ENCODE measurements at regions not wholly inside any gene's neighbourhood (a gene's known extent, or its start where the extent isn't known, plus 50 kb on each side); places are given as distances from the start of the nearest gene placed in this dataset.

DNA sequence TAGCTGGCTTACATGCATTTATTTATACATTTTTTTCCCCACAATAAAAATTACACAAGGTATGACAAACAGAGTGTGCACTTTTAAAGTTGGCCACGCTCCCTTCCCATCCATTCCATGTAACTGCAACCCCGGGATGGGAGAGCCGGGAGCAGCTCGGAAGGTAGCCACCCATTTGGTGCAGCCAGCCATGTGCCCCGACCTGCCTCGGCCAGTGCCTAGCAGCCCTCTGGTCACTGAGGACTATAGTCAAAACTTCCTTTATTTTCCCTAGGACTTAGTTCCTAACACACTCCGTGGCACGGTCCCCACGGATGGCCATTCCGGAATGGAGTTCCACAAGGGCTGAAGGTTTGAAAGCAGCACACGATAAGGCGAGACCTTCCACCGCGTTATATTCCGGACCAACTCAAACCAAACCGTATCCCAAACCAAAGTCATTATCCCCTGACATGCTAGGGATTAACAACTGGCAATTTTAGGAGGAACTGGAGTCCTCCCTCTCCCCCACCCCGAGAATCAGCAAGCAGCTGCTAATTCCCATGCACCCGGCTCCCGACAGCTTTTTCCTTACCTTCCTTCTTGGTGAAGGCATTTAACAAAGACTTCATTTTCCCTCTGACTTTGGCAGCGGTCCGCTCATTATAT, 426.4 kb downstream of the SHANK2 start:
- ChIA-PET CTCF (no interaction called here), POLR2A (no interaction called here)

- ChIA-PET CTCF (no interaction called here), POLR2A (interaction anchor here (0.6 kb wide), 1 partner anchor 198 kb away, joined by 9 read pairs; no protein-coding TSS in a partner anchor)
Measured at GRCh38 chr11:70826541-70827335, 425.6 kb downstream of the SHANK2 start.

DNA sequence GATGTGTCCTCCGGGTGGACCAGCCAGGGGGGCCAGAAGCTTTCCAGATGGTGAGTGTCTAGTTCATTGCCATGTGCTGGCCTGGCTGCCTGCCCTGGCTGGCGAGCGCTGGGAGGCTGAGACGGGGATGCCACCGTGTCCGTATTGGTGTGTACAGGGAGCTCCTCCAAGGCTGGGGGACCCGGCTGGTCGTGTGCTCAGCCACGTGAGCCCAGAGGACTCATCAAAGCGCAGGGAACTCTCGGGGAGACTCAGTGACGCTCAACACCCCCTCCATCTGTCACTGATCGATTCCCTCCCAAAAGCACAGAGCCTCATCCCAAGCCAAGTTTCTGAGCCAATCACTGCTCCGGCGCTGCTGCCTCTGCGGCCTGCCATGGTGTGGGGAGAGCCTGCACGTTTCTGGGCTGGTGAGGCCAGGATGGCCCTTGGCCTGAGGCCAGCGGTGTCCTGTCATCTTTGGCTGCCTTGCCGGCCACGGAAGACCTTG, 423.7 kb downstream of the SHANK2 start:
- POLR2A ChIA-PET = no interaction called here
- CTCF ChIA-PET = no interaction called here

DNA sequence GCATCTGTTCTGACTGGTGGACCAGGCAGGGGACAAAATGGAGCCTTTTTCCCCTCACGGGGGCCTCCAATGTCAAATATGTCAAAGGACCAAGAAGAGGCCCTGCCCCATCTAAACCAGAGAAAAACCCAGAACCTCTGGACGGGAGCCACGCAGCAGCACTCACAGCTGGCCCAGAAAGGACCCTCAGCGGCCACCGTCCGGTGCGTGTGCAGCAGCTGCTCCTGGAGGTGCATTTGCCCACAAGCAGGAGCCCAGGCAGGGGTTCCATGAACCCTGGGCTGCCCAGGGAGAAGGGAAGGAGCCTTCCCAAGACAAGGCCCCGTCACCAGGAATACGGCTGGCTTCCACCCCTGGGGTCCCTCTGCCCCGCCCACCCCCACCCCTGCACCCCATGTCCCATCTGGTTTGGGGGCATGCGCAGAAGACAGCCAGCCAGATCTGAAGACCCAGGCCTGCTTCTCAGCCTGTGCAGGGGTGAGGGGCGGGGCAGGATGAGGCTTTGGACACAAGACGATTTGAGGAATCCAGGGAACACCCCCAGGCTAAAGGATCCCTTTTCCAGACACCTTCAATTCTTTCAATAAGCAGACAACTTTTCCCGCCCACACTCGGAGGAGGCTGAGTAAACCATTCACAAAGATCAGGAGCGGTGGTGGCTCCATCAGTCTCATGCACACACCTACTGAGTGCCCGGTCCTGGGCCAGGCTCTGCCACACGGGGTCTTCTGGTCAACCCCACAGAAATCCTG, 423.1 kb downstream of the SHANK2 start:
- CTCF ChIA-PET = no interaction called here
- POLR2A ChIA-PET = no interaction called here

DNA sequence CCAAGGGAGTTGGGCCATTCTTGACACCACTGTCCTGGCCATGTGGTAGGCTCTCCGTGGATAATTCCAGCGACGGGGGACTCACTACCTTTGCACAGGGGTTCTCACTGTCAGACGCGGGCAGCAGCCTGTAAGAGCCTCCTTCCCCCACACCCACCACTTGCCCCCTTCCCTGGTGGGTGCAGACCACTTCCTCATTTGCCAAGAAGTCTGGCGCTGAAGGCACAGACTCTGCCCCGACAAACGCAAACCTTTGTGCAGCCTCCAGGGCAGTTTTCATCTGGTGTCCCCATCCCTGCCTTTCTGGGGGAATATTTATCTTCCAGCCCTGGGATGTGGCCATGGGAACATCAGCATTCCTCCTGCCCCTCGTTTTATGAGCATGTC, 422.5 kb downstream of the SHANK2 start:
- ChIA-PET CTCF (no interaction called here), POLR2A (no interaction called here)

- CTCF ChIA-PET = no interaction called here
- POLR2A ChIA-PET = no interaction called here
Measured at GRCh38 chr11:70833011-70833410, 419.4 kb downstream of the SHANK2 start.

DNA sequence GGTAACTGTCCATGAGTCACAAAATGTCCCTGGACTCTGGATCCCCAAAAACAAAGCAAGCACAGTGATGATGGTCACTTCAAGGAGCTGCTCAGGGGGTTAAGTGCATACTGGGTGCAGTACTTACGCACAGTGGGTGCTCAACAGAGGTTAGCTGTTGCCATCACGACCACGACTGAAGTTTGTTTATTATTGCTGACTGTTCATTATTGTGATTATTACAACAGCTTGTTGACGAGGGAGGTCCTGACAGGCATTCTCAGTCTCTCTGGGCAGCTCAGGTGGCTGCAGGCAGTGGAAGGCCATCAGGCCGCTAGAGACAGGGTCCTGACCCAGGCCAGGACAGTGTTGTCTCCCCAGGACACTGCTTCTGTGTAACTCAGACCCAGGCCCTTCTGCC, 418.8 kb downstream of the SHANK2 start:
- ChIA-PET POLR2A (no interaction called here), CTCF (no interaction called here)

- CTCF ChIA-PET = no interaction called here
- POLR2A ChIA-PET = no interaction called here
Measured at GRCh38 chr11:70834277-70834940, 418.0 kb downstream of the SHANK2 start.

GRCh38 chr11:70834984-70835560, 417.3 kb downstream of the SHANK2 start:
- ChIA-PET CTCF (no interaction called here), POLR2A (no interaction called here)

- POLR2A ChIA-PET = no interaction called here
Measured at GRCh38 chr11:70836071-70836470, 416.3 kb downstream of the SHANK2 start.

DNA sequence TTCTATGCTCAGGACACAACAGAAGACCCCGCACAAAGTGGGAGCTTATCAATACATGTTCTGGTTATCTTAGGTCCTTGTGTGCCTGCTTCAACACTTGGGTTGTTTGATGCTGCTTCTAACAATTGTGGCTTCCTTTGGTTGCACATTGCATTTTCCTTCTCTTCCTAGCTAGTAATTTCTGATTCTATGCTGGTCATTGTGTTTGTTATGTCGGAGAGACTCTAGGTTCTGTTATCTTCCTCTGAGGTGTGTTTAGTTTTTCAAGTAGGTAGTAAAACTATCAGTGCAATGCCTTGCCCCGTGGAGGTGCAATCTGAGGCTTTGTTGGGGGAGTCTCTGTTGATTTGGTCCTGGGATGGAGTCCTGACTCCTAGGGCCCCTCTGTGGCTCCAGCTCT, 414.2 kb downstream of the SHANK2 start:
- ChIA-PET CTCF (no interaction called here), POLR2A (no interaction called here)

More at GRCh38 chr11:70836071-70836470, 416.3 kb downstream of the SHANK2 start:
- CTCF ChIA-PET = no interaction called here

DNA sequence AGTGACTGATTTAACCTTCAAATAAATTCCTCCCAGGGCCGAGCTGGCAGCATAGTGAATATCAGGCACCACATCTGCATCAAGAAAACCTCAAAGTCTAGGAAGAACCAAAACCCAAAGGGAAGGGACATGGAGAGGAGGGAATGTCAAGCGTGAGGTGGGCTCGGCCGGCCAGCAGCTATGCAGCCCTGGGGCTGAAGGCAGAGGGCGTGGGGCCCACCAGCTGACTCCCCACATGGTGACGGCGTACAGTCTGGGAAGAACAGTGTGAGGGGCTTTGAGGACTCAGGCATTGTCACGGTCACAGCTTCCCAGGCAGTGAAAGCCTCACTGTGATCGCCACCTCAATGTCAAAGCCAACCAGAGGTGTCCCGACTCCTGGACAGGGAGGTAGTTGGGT, 412.5 kb downstream of the SHANK2 start:
- POLR2A ChIA-PET = no interaction called here
- CTCF ChIA-PET = no interaction called here

DNA sequence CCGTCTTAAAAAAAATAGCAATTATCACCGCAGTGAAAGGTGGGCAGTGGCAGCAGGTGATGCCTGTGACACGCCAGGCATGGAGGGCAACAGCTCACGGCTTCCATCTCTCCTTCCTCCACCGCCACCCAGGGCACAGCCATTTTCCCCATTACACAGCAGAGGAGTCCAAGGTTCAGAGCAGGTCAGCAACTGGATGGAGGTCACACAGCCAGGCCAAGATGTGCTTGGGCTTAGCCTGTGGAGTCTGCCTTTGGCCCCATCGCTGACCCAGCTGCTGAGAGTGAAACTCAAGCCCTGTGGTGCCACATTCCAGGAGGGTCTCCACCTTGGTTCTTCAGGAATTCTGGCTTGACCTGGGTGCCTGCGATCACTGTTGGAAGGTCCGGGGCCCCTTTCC, 411.1 kb downstream of the SHANK2 start:
- CTCF ChIA-PET = no interaction called here
- POLR2A ChIA-PET = no interaction called here

DNA sequence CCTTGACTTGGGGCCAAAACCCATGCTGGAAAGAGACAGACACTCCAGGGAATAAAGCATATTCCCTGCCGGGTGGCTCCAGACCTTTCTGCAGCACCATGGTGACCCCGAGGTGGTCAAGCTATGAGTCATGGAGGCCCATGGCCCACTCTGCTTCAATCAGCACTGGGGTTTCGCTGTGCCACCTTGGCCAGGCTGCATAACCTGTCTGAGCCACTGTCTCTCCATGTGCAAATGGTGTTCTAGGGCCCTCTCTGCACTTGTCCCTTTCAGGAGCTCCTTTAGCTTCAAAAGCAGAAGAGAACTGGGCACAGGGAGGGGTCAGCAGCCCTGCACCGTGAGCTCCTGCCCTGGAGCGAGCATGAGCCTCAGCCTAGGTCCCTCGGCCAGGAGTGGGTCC, 410.1 kb downstream of the SHANK2 start:
- POLR2A ChIA-PET = no interaction called here

GRCh38 chr11:70842701-70843100, 409.7 kb downstream of the SHANK2 start:
- CTCF ChIA-PET = no interaction called here
- POLR2A ChIA-PET = no interaction called here

More for the DNA sequence above, 410.1 kb downstream of the SHANK2 start:
- CTCF ChIA-PET = no interaction called here

GRCh38 chr11:70843906-70844305, 408.5 kb downstream of the SHANK2 start:
- ChIA-PET CTCF (no interaction called here), POLR2A (no interaction called here)

DNA sequence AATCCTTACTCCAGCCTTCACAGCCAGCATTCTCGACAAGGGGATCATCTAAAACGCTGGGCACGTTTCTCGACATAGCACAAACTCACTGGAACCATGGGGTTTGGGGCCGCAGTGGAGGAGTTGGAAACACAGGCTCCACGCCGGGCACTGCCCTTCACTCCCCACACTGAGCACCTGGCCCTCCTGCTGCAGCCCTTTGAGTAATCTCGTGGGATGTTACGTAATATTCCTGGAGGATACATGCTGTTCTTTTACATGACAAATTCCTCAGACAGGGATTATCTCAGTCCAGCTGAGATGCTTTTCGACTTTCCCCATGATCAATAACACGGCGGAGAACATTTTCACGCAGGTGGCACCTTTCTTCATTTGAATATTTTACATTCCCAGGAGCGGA, 408.0 kb downstream of the SHANK2 start:
- ChIA-PET POLR2A (no interaction called here), CTCF (no interaction called here)

DNA sequence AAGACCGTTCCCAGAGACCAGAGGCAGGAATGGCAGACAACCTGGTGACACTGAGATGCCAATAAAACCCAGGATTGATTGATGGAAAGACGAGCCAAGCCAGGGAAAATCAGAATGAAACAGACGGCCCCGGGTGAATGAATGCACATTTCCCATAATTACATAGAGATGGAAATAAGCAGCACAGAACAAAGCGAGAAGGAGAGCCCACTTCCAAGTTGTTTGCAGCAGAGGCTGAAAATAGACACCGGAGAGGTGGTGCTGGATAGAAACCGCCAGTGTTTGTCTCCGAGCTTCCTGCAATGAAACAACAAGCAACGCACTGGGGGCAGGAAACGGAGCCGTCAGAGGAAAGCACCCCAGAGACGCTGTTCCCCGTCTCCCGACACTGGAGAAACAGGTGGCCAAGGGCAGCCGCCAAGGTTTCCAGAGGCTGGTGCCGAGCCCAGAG, 406.8 kb downstream of the SHANK2 start:
- ChIA-PET CTCF (no interaction called here), POLR2A (no interaction called here)

- ChIA-PET CTCF (interaction anchor here (0.6 kb wide), 1 partner anchor 360 kb away, joined by 4 read pairs; no protein-coding TSS in a partner anchor), POLR2A (no interaction called here)
Measured at GRCh38 chr11:70846781-70847655, 405.4 kb downstream of the SHANK2 start.
